Liver (tissue), 8 donors: ENCODE measurements at regions not wholly inside any gene's neighbourhood (a gene's known extent, or its start where the extent isn't known, plus 50 kb on each side); places are given as distances from the start of the nearest gene placed in this dataset.
"Not testable (repeated sequence)": the region's sequence is repeated elsewhere in the genome, so short reads cannot be mapped to it uniquely, and the experiment has no call there.

Experiments
- DNase-seq: peaks from one replicate; pipeline ENCODE4 v3.0.0-alpha.2; 2017; ENCODE audit warnings: low spot score
- H3K27ac ChIP-seq, 2 donors: one replicate each; pipeline ENCODE4 v1.7.0; 2013; ENCODE audit warnings: inconsistent platforms in 2 of 2, low read length in 2 of 2, control low read depth in 1 of 2, low read depth in 1 of 2, mild to moderate bottlenecking in 1 of 2
- H3K27me3 ChIP-seq, 4 donors: one replicate each; pipeline versions ENCODE4 v1.6.1 to v1.7.0; 2013; ENCODE audit warnings: low read length in 3 of 4, inconsistent platforms in 1 of 4, mild to moderate bottlenecking in 1 of 4, moderate library complexity in 1 of 4; ENCODE audit not compliant: control insufficient read depth in 4 of 4, insufficient read depth in 4 of 4
- H3K36me3 ChIP-seq, 4 donors: one replicate each; pipeline versions ENCODE4 v1.6.1 to v1.7.0; 2013; ENCODE audit warnings: low read length in 3 of 4, mild to moderate bottlenecking in 3 of 4, low read depth in 1 of 4, moderate library complexity in 1 of 4; ENCODE audit not compliant: control insufficient read depth in 4 of 4, insufficient read depth in 3 of 4
- H3K4me1 ChIP-seq, 4 donors: one replicate each; pipeline versions ENCODE4 v1.6.1 to v1.7.0; 2013; ENCODE audit warnings: low read length in 3 of 4, mild to moderate bottlenecking in 3 of 4, moderate library complexity in 1 of 4; ENCODE audit not compliant: control insufficient read depth in 4 of 4, insufficient read depth in 4 of 4
- H3K4me3 ChIP-seq, 3 donors: one replicate each; pipeline versions ENCODE4 v1.6.1 to v1.7.0; 2013; ENCODE audit warnings: low read length in 3 of 3, control low read depth in 1 of 3, low read depth in 1 of 3, mild to moderate bottlenecking in 1 of 3
- H3K9ac ChIP-seq, 2 donors: one replicate each; pipeline ENCODE4 v1.7.0; 2013; ENCODE audit warnings: low read length in 2 of 2, mild to moderate bottlenecking in 2 of 2, moderate library complexity in 2 of 2, control low read depth in 1 of 2, low read depth in 1 of 2
- H3K9me3 ChIP-seq, 4 donors: one replicate each; pipeline versions ENCODE4 v1.6.1 to v1.7.0; 2013; ENCODE audit warnings: low read length in 3 of 4; ENCODE audit not compliant: control insufficient read depth in 4 of 4
- EGR1 ChIP-seq, 2 donors: IDR thresholded peaks; 2 replicates each; pipeline ENCODE4 v1.6.1; 2016 to 2018; ENCODE audit warnings: antibody characterized with exemption in 2 of 2, low read depth in 2 of 2
- FOXA1 ChIP-seq: IDR thresholded peaks from 2 replicates; pipeline ENCODE4 v1.6.1; 2016; ENCODE audit warnings: antibody characterized with exemption
- GABPA ChIP-seq, 2 donors: IDR thresholded peaks in 1 of 2; conservative IDR thresholded peaks in 1 of 2; 2 replicates each; pipeline ENCODE4 v1.6.1; 2016; ENCODE audit warnings: antibody characterized with exemption in 2 of 2, mild to moderate bottlenecking in 1 of 2, moderate library complexity in 1 of 2
- HNF4A ChIP-seq, 2 donors: conservative IDR thresholded peaks; 2 replicates each; pipeline ENCODE4 v1.6.1; 2016; ENCODE audit warnings: antibody characterized with exemption in 2 of 2, mild to moderate bottlenecking in 2 of 2
- MAX ChIP-seq: IDR thresholded peaks from 2 replicates; pipeline ENCODE4 v1.6.1; 2016; ENCODE audit warnings: antibody characterized with exemption
- NR2F2 ChIP-seq: IDR thresholded peaks from 2 replicates; pipeline ENCODE4 v1.6.1; 2016; ENCODE audit warnings: antibody characterized with exemption
- RAD21 ChIP-seq, 2 donors: IDR thresholded peaks; 2 replicates each; pipeline ENCODE4 v1.6.1; 2016; ENCODE audit warnings: antibody characterized with exemption in 2 of 2, mild to moderate bottlenecking in 2 of 2
- REST ChIP-seq: IDR thresholded peaks from 2 replicates; pipeline ENCODE4 v1.6.1; 2016; ENCODE audit warnings: antibody characterized with exemption, mild to moderate bottlenecking
- RXRA ChIP-seq, 2 donors: IDR thresholded peaks; 2 replicates each; pipeline ENCODE4 v1.6.1; 2017 to 2018; ENCODE audit warnings: antibody characterized with exemption in 2 of 2, mild to moderate bottlenecking in 1 of 2
- TAF1 ChIP-seq: conservative IDR thresholded peaks from 2 replicates; pipeline ENCODE4 v1.6.1; 2016; ENCODE audit warnings: antibody characterized with exemption, mild to moderate bottlenecking
- YY1 ChIP-seq: IDR thresholded peaks from 2 replicates; pipeline ENCODE4 v1.6.1; 2016; ENCODE audit warnings: antibody characterized with exemption, mild to moderate bottlenecking
- ZBTB33 ChIP-seq: IDR thresholded peaks from 2 replicates; pipeline ENCODE4 v1.6.1; 2016; ENCODE audit warnings: antibody characterized with exemption
- WGBS: extraction: QIAGEN DNeasy Blood & Tissue Kit; methylation state at CpG from one replicate; pipeline ENCODE4 v1.1.7; 2013; 5-methylcytosine and 5-hydroxymethylcytosine counted together
- TF ChIP-seq, protein P1 (sequence below): fragments of 150-350 bp; IDR thresholded peaks from 2 replicates; pipeline ENCODE4 v1.5.1; 2017; ENCODE audit warnings: improper control_type of control experiment, low read depth, low read length; ENCODE audit not compliant: missing input control
- donor health status: healthy.
- donor health status: healthy.
- donor health status: healthy.
- donor health status: healthy.
- donor health status: healthy.

- Histone ChIP-seq H3K9ac (no peak overlapping the region), H3K9me3 (no peaks in the 10 kb centered on the region), H3K27ac (no peak overlapping the region), H3K4me3 (no peak overlapping the region), H3K27me3 (no peaks in the 10 kb centered on the region), H3K4me1 (no peaks in the 10 kb centered on the region), H3K36me3 (no peaks in the 10 kb centered on the region)
- WGBS = 65% methylated on average over 2 of the region's 2 CpGs
- TF ChIP-seq NR2F2 = no peak
- TF ChIP-seq EGR1 (IDR thresholded peaks at IDR 0.05; ENCODE audit: low read depth in 2 of 2) = no peak
- no peak for TF ChIP-seq TAF1
- TF ChIP-seq ZBTB33 = no peak
- TF ChIP-seq HNF4A (conservative IDR thresholded peaks at IDR 0.05) = no peak
- TF ChIP-seq YY1 = no peak
- no peak for TF ChIP-seq REST
- no peak for TF ChIP-seq GABPA (IDR thresholded peaks at IDR 0.05 in 1 of 2, conservative IDR thresholded peaks at IDR 0.05 in 1 of 2)
- no peak for TF ChIP-seq MAX
- no peak for TF ChIP-seq FOXA1
- no peak for TF ChIP-seq RAD21 (IDR thresholded peaks at IDR 0.05)
- no peak for TF ChIP-seq RXRA (IDR thresholded peaks at IDR 0.05)
- TF ChIP-seq, protein P1, sequence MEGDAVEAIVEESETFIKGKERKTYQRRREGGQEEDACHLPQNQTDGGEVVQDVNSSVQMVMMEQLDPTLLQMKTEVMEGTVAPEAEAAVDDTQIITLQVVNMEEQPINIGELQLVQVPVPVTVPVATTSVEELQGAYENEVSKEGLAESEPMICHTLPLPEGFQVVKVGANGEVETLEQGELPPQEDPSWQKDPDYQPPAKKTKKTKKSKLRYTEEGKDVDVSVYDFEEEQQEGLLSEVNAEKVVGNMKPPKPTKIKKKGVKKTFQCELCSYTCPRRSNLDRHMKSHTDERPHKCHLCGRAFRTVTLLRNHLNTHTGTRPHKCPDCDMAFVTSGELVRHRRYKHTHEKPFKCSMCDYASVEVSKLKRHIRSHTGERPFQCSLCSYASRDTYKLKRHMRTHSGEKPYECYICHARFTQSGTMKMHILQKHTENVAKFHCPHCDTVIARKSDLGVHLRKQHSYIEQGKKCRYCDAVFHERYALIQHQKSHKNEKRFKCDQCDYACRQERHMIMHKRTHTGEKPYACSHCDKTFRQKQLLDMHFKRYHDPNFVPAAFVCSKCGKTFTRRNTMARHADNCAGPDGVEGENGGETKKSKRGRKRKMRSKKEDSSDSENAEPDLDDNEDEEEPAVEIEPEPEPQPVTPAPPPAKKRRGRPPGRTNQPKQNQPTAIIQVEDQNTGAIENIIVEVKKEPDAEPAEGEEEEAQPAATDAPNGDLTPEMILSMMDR = no peak
- no peak for DNase-seq
Measured at GRCh38 chr4:59553721-59554091, 1646.4 kb upstream of the ADGRL3 start.

GRCh38 chr4:59556191-59556590, 1643.9 kb upstream of the ADGRL3 start:
- H3K27me3 ChIP-seq, H3K9ac ChIP-seq, H3K9me3 ChIP-seq, H3K27ac ChIP-seq, H3K36me3 ChIP-seq, DNase-seq, H3K4me3 ChIP-seq, H3K4me1 ChIP-seq: not testable (repeated sequence)
- WGBS = 75% methylated on average over 2 of the region's 2 CpGs

DNA sequence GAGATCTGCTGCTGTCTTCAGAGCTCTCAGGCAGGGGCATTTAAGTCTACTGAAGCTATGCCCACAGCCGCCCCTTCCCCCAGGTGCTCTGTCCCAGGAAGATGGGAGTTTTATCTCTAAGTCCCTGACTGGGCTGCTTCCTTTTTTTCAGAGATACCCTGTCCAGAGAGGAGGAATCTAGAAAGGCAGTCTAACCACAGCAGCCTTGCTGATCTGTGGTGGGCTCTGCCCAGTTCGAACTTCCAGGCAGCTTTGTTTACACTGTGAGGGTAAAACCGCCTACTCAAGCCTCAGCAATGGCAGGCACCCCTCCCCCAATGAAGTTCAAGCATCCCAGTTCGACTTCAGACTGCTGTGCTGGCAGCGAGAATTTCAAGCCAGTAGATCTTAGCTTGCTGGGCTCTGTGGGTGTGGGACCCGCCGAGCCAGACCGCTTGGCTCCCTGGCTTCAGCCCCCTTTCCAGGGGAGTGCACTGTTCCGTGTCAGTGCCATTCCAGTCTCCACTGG, 1639.9 kb upstream of the ADGRL3 start:
- DNase-seq = not testable (repeated sequence)

More for the DNA sequence above, 1639.9 kb upstream of the ADGRL3 start:
- not testable (repeated sequence) for H3K36me3 ChIP-seq, H3K9ac ChIP-seq, H3K27ac ChIP-seq, H3K9me3 ChIP-seq, H3K27me3 ChIP-seq, H3K4me3 ChIP-seq, H3K4me1 ChIP-seq
- WGBS = 64% methylated on average over 9 of the region's 9 CpGs
